GM12864 (cell line): ENCODE measurements at regions not wholly inside any gene's neighbourhood (a gene's known extent, or its start where the extent isn't known, plus 50 kb on each side); places are given as distances from the start of the nearest gene placed in this dataset.

ENCODE experiments used
- DNase-seq: peaks from one replicate; pipeline ENCODE4 v3.0.0-alpha.2; 2011; ENCODE audit warnings: low read depth
- H3K4me3 ChIP-seq: 2 replicates; pipeline ENCODE4 v1.5.1; 2011; ENCODE audit warnings: mild to moderate bottlenecking, low read depth, low read length, control low read depth
- CTCF ChIP-seq: IDR thresholded peaks from 2 replicates; pipeline ENCODE4 v1.5.1; 2011; ENCODE audit warnings: low read depth, mild to moderate bottlenecking, moderate library complexity, low read length, control low read depth, inconsistent platforms; ENCODE audit errors: missing control alignments

- TF ChIP-seq CTCF: no peak
- H3K4me3 ChIP-seq: no peak overlapping the region
- no peak for DNase-seq
Observed at GRCh38 chr12:124433879-124434278, 133.5 kb downstream of the NCOR2 start.

GRCh38 chr12:124433147-124433874 is 134.1 kb downstream of the NCOR2 start:
- H3K4me3 ChIP-seq: no peak overlapping the region
- TF ChIP-seq CTCF: no peak
- DNase-seq: no peak

GRCh38 chr12:124432376-124432775 is 135.0 kb downstream of the NCOR2 start:
- DNase-seq: no peak
- TF ChIP-seq CTCF: no peak
- no peak overlapping the region for H3K4me3 ChIP-seq

- TF ChIP-seq CTCF: no peak
- no peak for DNase-seq
- no peak overlapping the region for H3K4me3 ChIP-seq
Observed at GRCh38 chr12:124431971-124432370, 135.4 kb downstream of the NCOR2 start.

- H3K4me3 ChIP-seq: no peak overlapping the region
- no peak for TF ChIP-seq CTCF
- no peak for DNase-seq
Observed at GRCh38 chr12:124430491-124430890, 135.6 kb downstream of the RFLNA start.

- no peak for DNase-seq
- no peak for TF ChIP-seq CTCF
- no peak overlapping the region for H3K4me3 ChIP-seq
Observed at GRCh38 chr12:124429535-124429934, 134.6 kb downstream of the RFLNA start.

- no peak for DNase-seq
- no peak for TF ChIP-seq CTCF
- H3K4me3 ChIP-seq: no peak overlapping the region
Observed at GRCh38 chr12:124428792-124429281, 133.9 kb downstream of the RFLNA start.
